Ovary (tissue), 3 donors: ENCODE measurements at regions not wholly inside any gene's neighbourhood (a gene's known extent, or its start where the extent isn't known, plus 50 kb on each side); places are given as distances from the start of the nearest gene placed in this dataset.

Experiments used
- EP300 ChIP-seq: sonication (generic); formaldehyde crosslinking; IDR thresholded peaks from one replicate; pipeline ENCODE4 v1.6.1; 2017; ENCODE audit warnings: antibody characterized with exemption
- POLR2A ChIP-seq: fragments of 450-650 bp; IDR thresholded peaks from one replicate; pipeline ENCODE4 v1.6.1; 2017; ENCODE audit warnings: antibody characterized with exemption, mild to moderate bottlenecking, moderate library complexity
- TF ChIP-seq, protein P1 (sequence below), 3 donors: fragments of 450-650 bp in 2 of 3; fragments of 200-600 bp in 1 of 3; IDR thresholded peaks; one replicate each; pipeline versions ENCODE4 v1.5.1 to v1.8.0; 2016 to 2022; ENCODE audit warnings: antibody characterized with exemption in 3 of 3, mild to moderate bottlenecking in 1 of 3
- donor health status: DM: no; HTN: no; CAD: no.

- TF ChIP-seq, protein P1, sequence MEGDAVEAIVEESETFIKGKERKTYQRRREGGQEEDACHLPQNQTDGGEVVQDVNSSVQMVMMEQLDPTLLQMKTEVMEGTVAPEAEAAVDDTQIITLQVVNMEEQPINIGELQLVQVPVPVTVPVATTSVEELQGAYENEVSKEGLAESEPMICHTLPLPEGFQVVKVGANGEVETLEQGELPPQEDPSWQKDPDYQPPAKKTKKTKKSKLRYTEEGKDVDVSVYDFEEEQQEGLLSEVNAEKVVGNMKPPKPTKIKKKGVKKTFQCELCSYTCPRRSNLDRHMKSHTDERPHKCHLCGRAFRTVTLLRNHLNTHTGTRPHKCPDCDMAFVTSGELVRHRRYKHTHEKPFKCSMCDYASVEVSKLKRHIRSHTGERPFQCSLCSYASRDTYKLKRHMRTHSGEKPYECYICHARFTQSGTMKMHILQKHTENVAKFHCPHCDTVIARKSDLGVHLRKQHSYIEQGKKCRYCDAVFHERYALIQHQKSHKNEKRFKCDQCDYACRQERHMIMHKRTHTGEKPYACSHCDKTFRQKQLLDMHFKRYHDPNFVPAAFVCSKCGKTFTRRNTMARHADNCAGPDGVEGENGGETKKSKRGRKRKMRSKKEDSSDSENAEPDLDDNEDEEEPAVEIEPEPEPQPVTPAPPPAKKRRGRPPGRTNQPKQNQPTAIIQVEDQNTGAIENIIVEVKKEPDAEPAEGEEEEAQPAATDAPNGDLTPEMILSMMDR (IDR thresholded peaks at IDR 0.05) = no peak
- TF ChIP-seq POLR2A = no peak
- TF ChIP-seq EP300 = no peak
Measured at GRCh38 chr14:101463566-101464171, 97.6 kb upstream of the DIO3 start.
